H9 (cell line): ENCODE measurements at regions not wholly inside any gene's neighbourhood (a gene's known extent, or its start where the extent isn't known, plus 50 kb on each side); places are given as distances from the start of the nearest gene placed in this dataset.

Source experiments
- DNase-seq: peaks from one replicate; pipeline ENCODE4 v3.0.0-alpha.2; 2017
- H2AFZ ChIP-seq: one replicate; pipeline ENCODE4 v1.6.1; 2013; ENCODE audit warnings: mild to moderate bottlenecking, low read length, control low read depth, moderate library complexity
- H2AK5ac ChIP-seq: 2 replicates; pipeline ENCODE4 v1.6.1; 2013; ENCODE audit warnings: low read length, control low read depth, mixed read lengths; ENCODE audit not compliant: insufficient read length
- H2BK120ac ChIP-seq: one replicate; pipeline ENCODE4 v1.6.1; 2013; ENCODE audit warnings: low read depth, mild to moderate bottlenecking, low read length, control low read depth, inconsistent platforms; ENCODE audit not compliant: poor library complexity, severe bottlenecking
- H2BK12ac ChIP-seq: 2 replicates; pipeline ENCODE4 v1.6.1; 2013; ENCODE audit warnings: low read length, control low read depth, mixed read lengths, low read depth; ENCODE audit not compliant: insufficient read length
- H2BK15ac ChIP-seq: 2 replicates; pipeline ENCODE4 v1.6.1; 2013; ENCODE audit warnings: low read depth, low read length, control low read depth
- H2BK20ac ChIP-seq: one replicate; pipeline ENCODE4 v1.6.1; 2013; ENCODE audit warnings: low read depth, mild to moderate bottlenecking, low read length, control low read depth, inconsistent platforms; ENCODE audit not compliant: poor library complexity, severe bottlenecking
- H2BK5ac ChIP-seq: 2 replicates; pipeline ENCODE4 v1.6.1; 2013; ENCODE audit warnings: low read length, control low read depth, mixed read lengths; ENCODE audit not compliant: insufficient read length
- H3K14ac ChIP-seq: 2 replicates; pipeline ENCODE4 v1.6.1; 2013; ENCODE audit warnings: low read length, control low read depth; ENCODE audit not compliant: insufficient read depth
- H3K18ac ChIP-seq: 2 replicates; pipeline ENCODE4 v1.6.1; 2013; ENCODE audit warnings: low read depth, mild to moderate bottlenecking, mixed read lengths, low read length, control low read depth; ENCODE audit not compliant: insufficient read length
- H3K23ac ChIP-seq: 2 replicates; pipeline ENCODE4 v1.6.1; 2013; ENCODE audit warnings: low read length, control low read depth, mixed read lengths, low read depth; ENCODE audit not compliant: insufficient read length
- H3K23me2 ChIP-seq: 2 replicates; pipeline ENCODE4 v1.6.1; 2013; ENCODE audit warnings: low read depth, mild to moderate bottlenecking, mixed read lengths, low read length, control low read depth; ENCODE audit not compliant: insufficient read length, poor library complexity, severe bottlenecking
- H3K27ac ChIP-seq: 2 replicates; pipeline ENCODE4 v1.5.1; 2013; ENCODE audit warnings: low read length, control low read depth, mixed read lengths, low read depth; ENCODE audit not compliant: insufficient read length
- H3K27me3 ChIP-seq: 2 replicates; pipeline ENCODE4 v1.6.1; 2013; ENCODE audit warnings: low read length, control low read depth, inconsistent platforms; ENCODE audit not compliant: insufficient read depth
- H3K4ac ChIP-seq: 2 replicates; pipeline ENCODE4 v1.6.1; 2013; ENCODE audit warnings: low read depth, mild to moderate bottlenecking, control low read depth, inconsistent platforms, low read length, moderate library complexity
- H3K4me1 ChIP-seq: 2 replicates; pipeline ENCODE4 v1.6.1; 2013; ENCODE audit warnings: low read length, control low read depth, inconsistent platforms; ENCODE audit not compliant: insufficient read depth
- H3K4me2 ChIP-seq: 2 replicates; pipeline ENCODE4 v1.6.1; 2013; ENCODE audit warnings: low read length, control low read depth, mixed read lengths; ENCODE audit not compliant: insufficient read length, insufficient read depth
- H3K56ac ChIP-seq: 2 replicates; pipeline ENCODE4 v1.6.1; 2013; ENCODE audit warnings: low read depth, mild to moderate bottlenecking, mixed read lengths, low read length, control low read depth; ENCODE audit not compliant: insufficient read length
- H3K79me1 ChIP-seq: 2 replicates; pipeline ENCODE4 v1.6.1; 2013; ENCODE audit warnings: low read depth, mild to moderate bottlenecking, moderate library complexity, low read length, control low read depth, inconsistent platforms; ENCODE audit not compliant: insufficient read depth, poor library complexity, severe bottlenecking
- H3K79me2 ChIP-seq: 2 replicates; pipeline ENCODE4 v1.6.1; 2013; ENCODE audit warnings: low read length, control low read depth, inconsistent platforms; ENCODE audit not compliant: insufficient read depth
- H3K9ac ChIP-seq: 2 replicates; pipeline ENCODE4 v1.6.1; 2013; ENCODE audit warnings: low read length, control low read depth, mixed read lengths; ENCODE audit not compliant: insufficient read length; ENCODE audit errors: extremely low read depth
- H3K9me3 ChIP-seq: one replicate; pipeline ENCODE4 v1.6.1; 2013; ENCODE audit warnings: low read depth, low read length, inconsistent platforms; ENCODE audit not compliant: control insufficient read depth
- H3T11ph ChIP-seq: one replicate; pipeline ENCODE4 v1.6.1; 2013; ENCODE audit warnings: mild to moderate bottlenecking, low read length, control low read depth, inconsistent platforms
- H4K20me1 ChIP-seq: one replicate; pipeline ENCODE4 v1.6.1; 2013; ENCODE audit not compliant: control insufficient read depth, insufficient read length, insufficient read depth
- H4K5ac ChIP-seq: 2 replicates; pipeline ENCODE4 v1.6.1; 2013; ENCODE audit warnings: low read depth, mild to moderate bottlenecking, mixed read lengths, low read length, control low read depth; ENCODE audit not compliant: insufficient read length
- H4K8ac ChIP-seq: replicated peaks from 2 replicates; pipeline ENCODE4 v1.6.1; 2013; ENCODE audit warnings: low read length, control low read depth, mixed read lengths, low read depth; ENCODE audit not compliant: insufficient read length
- H4K91ac ChIP-seq: 2 replicates; pipeline ENCODE4 v1.6.1; 2013; ENCODE audit warnings: low read depth, mild to moderate bottlenecking, moderate library complexity, mixed read lengths, low read length, control low read depth; ENCODE audit not compliant: insufficient read length
- H3K27ac Mint-ChIP-seq, 3 experiments: 2 replicates in 2 of 3; 3 replicates in 1 of 3; pipeline ENCODE4 v1.8.0; 2020 to 2021; ENCODE audit warnings: mixed read lengths in 3 of 3, mild to moderate bottlenecking in 1 of 3, moderate library complexity in 1 of 3
- H3K27me3 Mint-ChIP-seq: 2 replicates; pipeline ENCODE4 v1.8.0; 2021; ENCODE audit warnings: low read depth, mild to moderate bottlenecking, moderate library complexity, mixed read lengths
- H3K36me3 Mint-ChIP-seq, 3 experiments: 2 replicates in 2 of 3; 3 replicates in 1 of 3; pipeline ENCODE4 v1.8.0; 2020 to 2021; ENCODE audit warnings: low read depth in 3 of 3, mixed read lengths in 3 of 3; ENCODE audit not compliant: insufficient read depth in 1 of 3
- H3K4me1 Mint-ChIP-seq, 2 experiments: 2 replicates each; pipeline ENCODE4 v1.8.0; 2020; ENCODE audit warnings: mixed read lengths in 2 of 2
- H3K4me3 Mint-ChIP-seq, 2 experiments: 2 replicates in 1 of 2; 3 replicates in 1 of 2; pipeline ENCODE4 v1.8.0; 2020 to 2021; ENCODE audit warnings: mild to moderate bottlenecking in 2 of 2, mixed read lengths in 2 of 2, moderate library complexity in 1 of 2
- H3K9me3 Mint-ChIP-seq, 2 experiments: 2 replicates in 1 of 2; 3 replicates in 1 of 2; pipeline ENCODE4 v1.8.0; 2020; ENCODE audit warnings: mild to moderate bottlenecking in 2 of 2, mixed read lengths in 2 of 2, moderate library complexity in 1 of 2
- CTCF ChIP-seq: fragments of 200-600 bp; sonication (generic); conservative IDR thresholded peaks from 3 replicates; pipeline ENCODE4 v1.8.0; 2021; ENCODE audit warnings: antibody characterized with exemption, mild to moderate bottlenecking
- WGBS: extraction: QIAGEN DNeasy Blood & Tissue Kit; methylation state at CpG from one replicate; pipeline ENCODE4 v1.1.7; 2013; ENCODE audit warnings: missing lambda C conversion rate, low lambda C conversion rate, mixed read lengths; ENCODE audit not compliant: insufficient read length; ENCODE audit errors: extremely low coverage; 5-methylcytosine and 5-hydroxymethylcytosine counted together

- H2BK120ac ChIP-seq = no peak overlapping the region
- no peak for TF ChIP-seq CTCF
- no peak overlapping the region for H2BK12ac ChIP-seq
- no peak overlapping the region for H2AFZ ChIP-seq
- no peaks in the 10 kb centered on the region for H3K27me3 ChIP-seq
- H2AK5ac ChIP-seq = no peak overlapping the region
- DNase-seq = no peak
- H3K27ac ChIP-seq = no peak overlapping the region
- no peaks in the 10 kb centered on the region for H3K79me1 ChIP-seq
- no peak overlapping the region for H4K91ac ChIP-seq
- no peak overlapping the region for H2BK20ac ChIP-seq
- H3K14ac ChIP-seq = no peak overlapping the region
- Mint-ChIP-seq H3K9me3 (no peaks in the 10 kb centered on the region; a peak in 1 of 5 replicates), H3K27me3 (no peaks in the 10 kb centered on the region), H3K4me1 (peaks cover 13 to 28% of the 10 kb centered on the region in 2 experiments), H3K4me3 (no peak overlapping the region), H3K36me3 (no peaks in the 10 kb centered on the region), H3K27ac (no peak overlapping the region)
- H4K5ac ChIP-seq = no peak overlapping the region
- no peak overlapping the region for H2BK15ac ChIP-seq
- H3K56ac ChIP-seq = no peak overlapping the region
- WGBS = no CpG with 5 or more reads among the region's 6 CpGs
- no peak overlapping the region for H3K9ac ChIP-seq
- no peaks in the 10 kb centered on the region for H4K20me1 ChIP-seq
- H3K9me3 ChIP-seq = no peaks in the 10 kb centered on the region
- H3K4ac ChIP-seq = no peak overlapping the region
- no peak overlapping the region for H2BK5ac ChIP-seq
- no peaks in the 10 kb centered on the region for H3K79me2 ChIP-seq
- H3K4me1 ChIP-seq = no peaks in the 10 kb centered on the region; the same call in 1 of the 2 replicates
- H3K23me2 ChIP-seq = no peaks in the 10 kb centered on the region
- H3K23ac ChIP-seq = no peak overlapping the region
- no peak overlapping the region for H3T11ph ChIP-seq
- no peak overlapping the region for H3K18ac ChIP-seq
- H3K4me2 ChIP-seq = no peak overlapping the region
- no peak overlapping the region for H4K8ac ChIP-seq
Observed at GRCh38 chr3:459311-459670, 262.7 kb downstream of the CHL1 start.
